CD4-positive, CD25-positive, alpha-beta regulatory T cell (primary cell): ENCODE measurements at regions not wholly inside any gene's neighbourhood (a gene's known extent, or its start where the extent isn't known, plus 50 kb on each side); places are given as distances from the start of the nearest gene placed in this dataset.
"Not testable (repeated sequence)": the region's sequence is repeated elsewhere in the genome, so short reads cannot be mapped to it uniquely, and the experiment has no call there.

Experiments used
- ATAC-seq, 2 donors: fragments of 150-1000 bp; cut with Tn5 transposase; one replicate each; pipeline ENCODE4 v1.10.0; 2021; ENCODE audit warnings: low read depth in 2 of 2, moderate number of reproducible peaks in 2 of 2, moderate library complexity in 1 of 2
- DNase-seq, 3 donors: peaks; one replicate each; pipeline versions ENCODE4 v3.0.0 to v3.0.0-alpha.2; 2012 to 2022; ENCODE audit warnings: mixed read lengths in 1 of 3
- H3K27ac ChIP-seq: one replicate; pipeline ENCODE4 v1.7.0; 2013; ENCODE audit warnings: mild to moderate bottlenecking, low read length; ENCODE audit not compliant: insufficient read depth, poor library complexity, severe bottlenecking
- H3K27me3 ChIP-seq: one replicate; pipeline ENCODE4 v1.7.0; 2013; ENCODE audit warnings: low read length; ENCODE audit not compliant: control insufficient read depth, insufficient read depth
- H3K36me3 ChIP-seq: one replicate; pipeline ENCODE4 v1.7.0; 2013; ENCODE audit warnings: mild to moderate bottlenecking, low read length, moderate library complexity; ENCODE audit not compliant: control insufficient read depth, insufficient read depth
- H3K4me1 ChIP-seq: 2 replicates; pipeline ENCODE4 v1.7.0; 2013; ENCODE audit warnings: mild to moderate bottlenecking, low read length; ENCODE audit not compliant: insufficient read depth, control insufficient read depth, poor library complexity, severe bottlenecking
- H3K4me3 ChIP-seq: one replicate; pipeline ENCODE4 v1.7.0; 2013; ENCODE audit warnings: low read depth, mild to moderate bottlenecking, low read length, moderate library complexity
- H3K9me3 ChIP-seq, 2 experiments: 1 replicate in 1 of 2; 2 replicates in 1 of 2; pipeline ENCODE4 v1.7.0; 2013; ENCODE audit warnings: low read length in 2 of 2, mild to moderate bottlenecking in 1 of 2, moderate library complexity in 1 of 2; ENCODE audit not compliant: control insufficient read depth in 2 of 2
- H3K27ac Mint-ChIP-seq, 3 donors: one replicate each; pipeline ENCODE4 v1.8.0; 2020 to 2022; ENCODE audit warnings: mild to moderate bottlenecking in 3 of 3, mixed read lengths in 3 of 3, moderate library complexity in 2 of 3
- H3K27me3 Mint-ChIP-seq: one replicate; pipeline ENCODE4 v1.8.0; 2022; ENCODE audit warnings: mild to moderate bottlenecking, mixed read lengths
- H3K36me3 Mint-ChIP-seq: one replicate; pipeline ENCODE4 v1.8.0; 2020; ENCODE audit warnings: mixed read lengths
- H3K4me1 Mint-ChIP-seq, 4 donors: one replicate each; pipeline ENCODE4 v1.8.0; 2020 to 2022; ENCODE audit warnings: mixed read lengths in 4 of 4, mild to moderate bottlenecking in 1 of 4
- H3K4me3 Mint-ChIP-seq, 4 donors: one replicate each; pipeline ENCODE4 v1.8.0; 2020 to 2022; ENCODE audit warnings: mild to moderate bottlenecking in 4 of 4, mixed read lengths in 4 of 4, moderate library complexity in 3 of 4
- H3K9me3 Mint-ChIP-seq, 7 donors: one replicate each; pipeline ENCODE4 v1.8.0; 2020 to 2022; ENCODE audit warnings: mixed read lengths in 7 of 7, mild to moderate bottlenecking in 3 of 7, moderate library complexity in 2 of 7

- H3K27me3 Mint-ChIP-seq = no peaks in the 10 kb centered on the region
- H3K36me3 Mint-ChIP-seq = no peaks in the 10 kb centered on the region
- no peaks in the 10 kb centered on the region for H3K36me3 ChIP-seq
- H3K27me3 ChIP-seq = no peaks in the 10 kb centered on the region
- DNase-seq (peak in 1 of 3 donors; percentile 7), ATAC-seq (no peak)
- H3K9me3 ChIP-seq = peaks cover 0 to 11% of the 10 kb centered on the region in 2 experiments
- H3K4me1 ChIP-seq = no peaks in the 10 kb centered on the region
- no peak overlapping the region for H3K27ac Mint-ChIP-seq
- H3K4me1 Mint-ChIP-seq = no peaks in the 10 kb centered on the region
- H3K4me3 ChIP-seq = no peak overlapping the region
- H3K27ac ChIP-seq = no peak overlapping the region
- peaks cover 5 to 31% (median 15%) of the 10 kb centered on the region in 7 donors for H3K9me3 Mint-ChIP-seq
- no peak overlapping the region for H3K4me3 Mint-ChIP-seq
These were observed 465.1 kb upstream of the PCDH20 start for GRCh38 chr13:61880578-61881283.

GRCh38 chr13:61878565-61878964 lies 462.9 kb upstream of the PCDH20 start:
- not testable (repeated sequence) for H3K27ac ChIP-seq

GRCh38 chr13:61874970-61875579 lies 459.4 kb upstream of the PCDH20 start:
- no peaks in the 10 kb centered on the region for H3K36me3 Mint-ChIP-seq
- ATAC-seq (no peak), DNase-seq (no peak)
- Histone ChIP-seq H3K36me3 (no peaks in the 10 kb centered on the region), H3K4me3 (no peak overlapping the region), H3K9me3 (peaks cover 0 to 20% of the 10 kb centered on the region in 2 experiments), H3K27me3 (no peaks in the 10 kb centered on the region), H3K27ac (no peak overlapping the region), H3K4me1 (no peaks in the 10 kb centered on the region)
- no peaks in the 10 kb centered on the region for H3K27me3 Mint-ChIP-seq
- H3K4me1 Mint-ChIP-seq = no peaks in the 10 kb centered on the region
- peaks cover 2 to 28% (median 18%) of the 10 kb centered on the region in 7 donors for H3K9me3 Mint-ChIP-seq
- H3K4me3 Mint-ChIP-seq = no peak overlapping the region
- no peak overlapping the region for H3K27ac Mint-ChIP-seq

More at GRCh38 chr13:61878565-61878964, 462.9 kb upstream of the PCDH20 start:
- not testable (repeated sequence) for H3K4me1 ChIP-seq, H3K4me1 Mint-ChIP-seq, ATAC-seq, H3K27ac Mint-ChIP-seq, H3K36me3 ChIP-seq, H3K4me3 Mint-ChIP-seq, H3K36me3 Mint-ChIP-seq, H3K27me3 ChIP-seq, H3K4me3 ChIP-seq, H3K27me3 Mint-ChIP-seq, DNase-seq
- peaks cover 0 to 18% of the 10 kb centered on the region in 2 experiments for H3K9me3 ChIP-seq
- H3K9me3 Mint-ChIP-seq = peaks cover 4 to 25% (median 17%) of the 10 kb centered on the region in 7 donors

- Histone ChIP-seq H3K9me3 (peaks cover 0 to 17% of the 10 kb centered on the region in 2 experiments), H3K36me3 (no peaks in the 10 kb centered on the region), H3K27me3 (no peaks in the 10 kb centered on the region), H3K4me1 (no peaks in the 10 kb centered on the region), H3K4me3 (no peak overlapping the region), H3K27ac (no peak overlapping the region)
- Mint-ChIP-seq H3K27me3 (no peaks in the 10 kb centered on the region), H3K27ac (no peak overlapping the region), H3K4me3 (no peak overlapping the region), H3K36me3 (peaks cover 3% of the 10 kb centered on the region), H3K4me1 (no peaks in the 10 kb centered on the region), H3K9me3 (peaks cover 2 to 42% (median 12%) of the 10 kb centered on the region in 7 donors)
- no peak for ATAC-seq
- DNase-seq = no peak
These were observed 458.1 kb upstream of the PCDH20 start for GRCh38 chr13:61873717-61874116.

- Histone ChIP-seq H3K27me3 (no peaks in the 10 kb centered on the region), H3K36me3 (no peaks in the 10 kb centered on the region), H3K9me3 (peaks cover 3 to 7% of the 10 kb centered on the region in 2 experiments), H3K27ac (no peak overlapping the region), H3K4me1 (no peaks in the 10 kb centered on the region), H3K4me3 (no peak overlapping the region)
- no peaks in the 10 kb centered on the region for H3K36me3 Mint-ChIP-seq
- no peak overlapping the region for H3K4me3 Mint-ChIP-seq
- H3K27me3 Mint-ChIP-seq = no peaks in the 10 kb centered on the region
- H3K27ac Mint-ChIP-seq = no peak overlapping the region
- ATAC-seq (no peak), DNase-seq (no peak)
- peaks cover 0 to 11% (median 5%) of the 10 kb centered on the region in 7 donors for H3K9me3 Mint-ChIP-seq
- no peaks in the 10 kb centered on the region for H3K4me1 Mint-ChIP-seq
These were observed 441.5 kb upstream of the PCDH20 start for GRCh38 chr13:61857198-61857597.

GRCh38 chr13:61852116-61852619 lies 436.5 kb upstream of the PCDH20 start:
- H3K4me3 ChIP-seq = no peak overlapping the region
- Mint-ChIP-seq H3K27me3 (peaks cover 6% of the 10 kb centered on the region), H3K4me3 (no peak overlapping the region), H3K9me3 (peaks cover 0 to 8% (median 6%) of the 10 kb centered on the region in 7 donors), H3K27ac (no peak overlapping the region), H3K4me1 (no peaks in the 10 kb centered on the region), H3K36me3 (no peaks in the 10 kb centered on the region)
- H3K27me3 ChIP-seq = no peaks in the 10 kb centered on the region
- H3K36me3 ChIP-seq = no peaks in the 10 kb centered on the region
- ATAC-seq = no peak
- H3K9me3 ChIP-seq = peaks cover 0 to 2% of the 10 kb centered on the region in 2 experiments
- DNase-seq = no peak
- no peak overlapping the region for H3K27ac ChIP-seq
- no peaks in the 10 kb centered on the region for H3K4me1 ChIP-seq

- Mint-ChIP-seq H3K27ac (no peak overlapping the region), H3K4me1 (no peaks in the 10 kb centered on the region), H3K4me3 (no peak overlapping the region), H3K9me3 (peaks cover 0 to 10% (median 3%) of the 10 kb centered on the region in 7 donors), H3K36me3 (no peaks in the 10 kb centered on the region), H3K27me3 (peaks cover 6% of the 10 kb centered on the region)
- DNase-seq = no peak
- Histone ChIP-seq H3K36me3 (no peaks in the 10 kb centered on the region), H3K4me3 (no peak overlapping the region), H3K4me1 (no peaks in the 10 kb centered on the region), H3K9me3 (peaks cover 0 to 2% of the 10 kb centered on the region in 2 experiments), H3K27ac (no peak overlapping the region), H3K27me3 (no peaks in the 10 kb centered on the region)
- no peak for ATAC-seq
These were observed 435.1 kb upstream of the PCDH20 start for GRCh38 chr13:61850794-61851193.
